Thymus (tissue), 11 donors: ENCODE measurements at regions not wholly inside any gene's neighbourhood (a gene's known extent, or its start where the extent isn't known, plus 50 kb on each side); places are given as distances from the start of the nearest gene placed in this dataset.
"Not testable (repeated sequence)": the region's sequence is repeated elsewhere in the genome, so short reads cannot be mapped to it uniquely, and the experiment has no call there.

Experiments
- DNase-seq, 9 donors: peaks; one replicate each; pipeline ENCODE4 v3.0.0-alpha.2; 2013; ENCODE audit warnings: low spot score in 9 of 9, low read depth in 6 of 9, missing footprints in 1 of 9
- H3K27ac ChIP-seq, 2 donors: one replicate each; pipeline ENCODE4 v1.5.1; 2013; ENCODE audit warnings: control low read depth in 1 of 2, low read depth in 1 of 2, low read length in 1 of 2, mild to moderate bottlenecking in 1 of 2, moderate library complexity in 1 of 2
- H3K27me3 ChIP-seq, 2 donors: one replicate each; pipeline ENCODE4 v1.5.1; 2013; ENCODE audit warnings: low read length in 1 of 2; ENCODE audit not compliant: control insufficient read depth in 2 of 2, insufficient read depth in 1 of 2
- H3K36me3 ChIP-seq, 2 donors: one replicate each; pipeline ENCODE4 v1.5.1; 2013; ENCODE audit warnings: low read length in 1 of 2, mild to moderate bottlenecking in 1 of 2, moderate library complexity in 1 of 2; ENCODE audit not compliant: control insufficient read depth in 2 of 2, insufficient read depth in 2 of 2
- H3K4me1 ChIP-seq, 2 donors: one replicate each; pipeline ENCODE4 v1.5.1; 2013; ENCODE audit warnings: low read length in 2 of 2; ENCODE audit not compliant: control insufficient read depth in 2 of 2, insufficient read depth in 2 of 2
- H3K4me3 ChIP-seq, 2 donors: one replicate each; pipeline ENCODE4 v1.5.1; 2013; ENCODE audit warnings: low read length in 2 of 2, control low read depth in 1 of 2, mild to moderate bottlenecking in 1 of 2
- H3K9me3 ChIP-seq, 2 donors: one replicate each; pipeline ENCODE4 v1.5.1; 2013; ENCODE audit warnings: low read length in 1 of 2, mild to moderate bottlenecking in 1 of 2; ENCODE audit not compliant: control insufficient read depth in 2 of 2, insufficient read depth in 1 of 2
- WGBS: extraction: QIAGEN DNeasy Blood & Tissue Kit; methylation state at CpG from one replicate; pipeline ENCODE4 v1.1.7; 2013; 5-methylcytosine and 5-hydroxymethylcytosine counted together
- donor health status: healthy.

GRCh38 chrX:69067841-69068240 lies 97.4 kb downstream of the PJA1 start:
- H3K4me3 ChIP-seq = no peak overlapping the region
- H3K27me3 ChIP-seq = no peaks in the 10 kb centered on the region
- H3K9me3 ChIP-seq = peaks cover 0 to 3% of the 10 kb centered on the region in 2 donors
- no peaks in the 10 kb centered on the region for H3K36me3 ChIP-seq
- no peak overlapping the region for H3K27ac ChIP-seq
- DNase-seq = no peak
- H3K4me1 ChIP-seq = peaks cover 0 to 15% of the 10 kb centered on the region in 2 donors
- WGBS = 97% methylated on average over 2 of the region's 2 CpGs

DNA sequence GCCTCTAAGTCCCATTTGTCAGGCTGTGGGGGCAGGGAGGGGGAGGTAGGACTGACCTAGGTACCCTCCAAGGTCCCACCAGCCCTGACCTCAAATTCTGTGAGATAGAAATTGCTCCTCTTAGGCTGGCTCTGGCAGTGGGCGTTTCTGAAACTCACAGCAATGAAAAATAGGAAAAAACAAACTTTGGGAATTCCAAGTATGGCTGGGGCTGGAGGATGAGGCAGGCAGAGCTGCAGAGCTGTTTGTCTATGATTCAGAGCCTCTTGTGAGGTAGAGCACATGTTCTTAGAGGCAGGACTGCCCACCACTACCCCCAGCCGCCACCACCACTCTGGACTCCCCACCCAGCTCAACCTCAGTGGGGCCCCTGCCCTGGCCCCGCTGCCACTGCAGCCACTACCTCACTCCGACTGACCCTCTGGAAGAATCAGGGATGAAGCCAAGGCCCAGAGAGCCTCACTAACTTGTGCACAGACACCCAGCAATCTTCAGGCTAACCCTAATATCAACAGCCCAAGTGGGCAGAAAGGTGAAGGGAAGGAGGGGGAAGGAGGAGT lies 98.2 kb downstream of the PJA1 start:
- Histone ChIP-seq H3K4me1 (peaks cover 0 to 22% of the 10 kb centered on the region in 2 donors), H3K27ac (no peak overlapping the region), H3K36me3 (no peaks in the 10 kb centered on the region), H3K27me3 (no peaks in the 10 kb centered on the region), H3K4me3 (no peak overlapping the region), H3K9me3 (peaks cover 0 to 3% of the 10 kb centered on the region in 2 donors)
- no peak for DNase-seq
- WGBS = 93% methylated on average over 4 of the region's 4 CpGs

DNA sequence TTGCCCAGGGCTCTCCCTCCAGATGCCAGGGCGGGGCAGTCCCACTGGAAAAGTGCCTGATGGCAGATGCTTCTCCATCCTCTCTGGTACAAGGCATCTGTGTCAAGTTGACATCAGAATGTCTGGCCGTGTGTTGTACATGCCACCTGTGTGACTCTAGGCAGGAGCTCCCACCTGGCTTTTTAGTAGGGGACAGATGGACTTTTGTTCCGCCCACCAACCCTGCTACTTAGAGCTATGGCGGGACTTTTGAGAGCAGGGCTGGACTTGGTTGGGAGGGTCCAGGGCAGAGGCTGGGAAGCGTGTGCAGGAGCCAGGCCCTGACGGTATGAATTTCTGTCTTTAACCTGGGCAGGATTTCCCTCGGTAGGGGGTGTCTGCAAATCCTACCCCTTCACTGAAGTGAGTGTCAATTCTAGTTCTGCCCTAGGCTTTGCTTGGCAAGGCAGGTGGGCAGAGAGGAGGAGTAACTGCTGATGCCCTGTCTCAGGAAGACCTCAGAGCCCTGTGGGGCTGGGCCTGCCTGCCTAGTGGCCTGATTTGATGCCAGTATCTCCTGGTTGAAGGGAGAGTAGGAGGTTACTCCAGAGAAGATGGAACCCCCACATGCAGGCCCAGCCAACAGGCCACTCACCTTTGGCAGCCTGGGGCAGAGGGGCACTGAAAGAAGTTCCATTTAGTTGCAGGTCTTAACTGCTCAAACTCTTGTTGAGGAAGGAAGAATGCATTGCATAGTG lies 99.1 kb downstream of the PJA1 start:
- DNase-seq = no peak
- peaks cover 0 to 3% of the 10 kb centered on the region in 2 donors for H3K9me3 ChIP-seq
- WGBS = 93% methylated on average over 7 of the region's 7 CpGs
- H3K27ac ChIP-seq = no peak overlapping the region
- peaks cover 0 to 26% of the 10 kb centered on the region in 2 donors for H3K4me1 ChIP-seq
- no peaks in the 10 kb centered on the region for H3K36me3 ChIP-seq
- no peak overlapping the region for H3K4me3 ChIP-seq
- H3K27me3 ChIP-seq = no peaks in the 10 kb centered on the region

GRCh38 chrX:69065451-69065850 lies 99.8 kb downstream of the PJA1 start:
- H3K27me3 ChIP-seq = no peaks in the 10 kb centered on the region
- no peak overlapping the region for H3K27ac ChIP-seq
- WGBS = 88% methylated on average over 1 of the region's 1 CpG
- peaks cover 0 to 3% of the 10 kb centered on the region in 2 donors for H3K9me3 ChIP-seq
- H3K4me1 ChIP-seq = peaks cover 0 to 32% of the 10 kb centered on the region in 2 donors
- no peaks in the 10 kb centered on the region for H3K36me3 ChIP-seq
- no peak for DNase-seq
- no peak overlapping the region for H3K4me3 ChIP-seq

DNA sequence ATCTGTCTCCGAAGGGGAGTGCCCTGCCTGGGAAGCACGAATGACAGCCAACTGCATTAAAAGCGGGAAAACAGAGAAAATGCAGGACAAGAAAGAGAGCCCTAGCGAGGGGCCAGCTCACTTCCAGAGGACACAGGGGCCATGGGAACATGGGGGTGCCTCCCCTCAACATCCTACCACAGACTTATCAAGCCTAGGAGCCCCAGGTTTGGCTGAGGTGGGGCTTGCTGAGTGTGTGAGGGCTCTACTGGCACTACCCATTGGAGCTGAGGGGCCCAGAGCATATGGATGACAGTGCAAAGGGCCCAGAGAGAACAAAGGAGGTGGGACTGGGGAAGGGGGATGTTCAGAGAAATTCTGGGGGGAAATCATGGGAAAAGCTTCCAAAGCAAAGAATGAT lies 101.8 kb downstream of the PJA1 start:
- 97% methylated on average over 4 of the region's 4 CpGs for WGBS
- Histone ChIP-seq H3K4me3 (no peak overlapping the region), H3K36me3 (no peaks in the 10 kb centered on the region), H3K9me3 (peaks cover 0 to 3% of the 10 kb centered on the region in 2 donors), H3K4me1 (peaks cover 0 to 42% of the 10 kb centered on the region in 2 donors), H3K27me3 (no peaks in the 10 kb centered on the region), H3K27ac (peak overlapping the region in 1 of 2 donors; percentile 72)
- no peak for DNase-seq

GRCh38 chrX:69062493-69062892 lies 102.8 kb downstream of the PJA1 start:
- no peak for DNase-seq
- Histone ChIP-seq H3K27ac (peak overlapping the region in 1 of 2 donors; percentile 72), H3K4me1 (peaks cover 0 to 42% of the 10 kb centered on the region in 2 donors), H3K9me3 (peaks cover 0 to 3% of the 10 kb centered on the region in 2 donors), H3K4me3 (no peak overlapping the region), H3K27me3 (no peaks in the 10 kb centered on the region), H3K36me3 (no peaks in the 10 kb centered on the region)
- 93% methylated on average over 4 of the region's 4 CpGs for WGBS

DNA sequence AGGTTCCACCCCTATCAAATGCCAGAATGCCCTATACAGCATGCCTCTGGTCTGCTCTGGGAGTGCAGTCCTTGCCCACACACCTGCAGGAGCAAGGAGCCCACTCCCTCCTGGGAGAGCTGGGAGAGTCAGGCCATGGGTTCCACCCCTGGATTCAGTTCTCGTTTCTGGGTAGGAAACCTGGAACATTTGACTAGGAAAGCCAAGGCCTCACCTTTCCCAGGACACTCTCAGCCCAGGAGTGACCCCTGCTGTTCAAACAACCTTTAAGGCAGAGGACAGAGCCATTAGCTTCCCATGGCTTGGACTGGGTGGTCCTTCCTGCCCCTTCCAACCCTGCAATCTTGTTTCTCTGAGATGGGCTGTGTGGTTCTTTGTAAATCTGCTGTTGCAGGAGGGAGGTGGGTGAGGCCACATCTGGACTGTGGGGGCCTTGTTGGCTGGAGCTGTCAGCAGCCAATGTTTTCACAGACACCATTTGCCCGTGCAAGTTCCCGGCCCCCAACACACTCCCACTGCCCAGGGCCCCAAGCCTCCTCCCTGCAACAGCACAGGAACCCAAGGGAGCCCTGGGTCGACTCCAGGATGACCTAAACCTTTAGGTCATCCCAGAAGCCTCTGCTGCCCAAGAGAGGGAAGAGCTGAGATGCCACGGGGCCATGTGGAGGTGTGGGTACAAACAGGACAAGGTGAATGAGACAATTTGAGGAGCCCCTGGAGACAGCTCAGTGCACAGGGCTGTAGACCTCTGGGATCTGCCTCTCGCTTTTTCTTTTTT lies 104.4 kb downstream of the PJA1 start:
- WGBS = 69% methylated on average over 6 of the region's 6 CpGs
- H3K4me3 ChIP-seq = no peak overlapping the region
- H3K4me1 ChIP-seq = peaks cover 0 to 39% of the 10 kb centered on the region in 2 donors
- DNase-seq = no peak
- no peak overlapping the region for H3K27ac ChIP-seq
- no peaks in the 10 kb centered on the region for H3K36me3 ChIP-seq
- no peaks in the 10 kb centered on the region for H3K9me3 ChIP-seq
- H3K27me3 ChIP-seq = no peaks in the 10 kb centered on the region

DNA sequence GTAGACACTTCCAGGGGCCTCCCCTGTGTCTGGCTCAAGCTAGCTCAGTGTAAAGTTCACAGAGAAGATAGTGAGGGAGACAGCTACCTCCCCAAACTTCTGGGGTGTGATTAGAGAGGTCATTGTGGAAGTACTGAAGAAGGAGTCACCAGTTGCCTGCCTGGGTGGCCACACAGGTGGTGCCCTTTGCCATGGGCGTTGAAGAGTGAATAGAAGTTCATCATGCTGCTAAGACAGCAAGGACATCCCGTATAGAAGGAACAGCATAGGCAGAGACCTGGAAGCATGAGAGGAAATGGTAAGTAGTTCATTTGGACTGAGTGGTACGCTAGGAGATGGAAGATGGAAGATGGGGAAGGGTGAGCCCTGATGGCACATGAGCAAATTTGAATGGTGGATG lies 110.1 kb downstream of the PJA1 start:
- H3K9me3 ChIP-seq = no peaks in the 10 kb centered on the region
- no peak overlapping the region for H3K27ac ChIP-seq
- H3K27me3 ChIP-seq = no peaks in the 10 kb centered on the region
- no peaks in the 10 kb centered on the region for H3K36me3 ChIP-seq
- peaks cover 0 to 7% of the 10 kb centered on the region in 2 donors for H3K4me1 ChIP-seq
- DNase-seq = no peak
- 95% methylated on average over 3 of the region's 3 CpGs for WGBS
- no peak overlapping the region for H3K4me3 ChIP-seq

- not testable (repeated sequence) for H3K9me3 ChIP-seq, H3K27me3 ChIP-seq, H3K4me3 ChIP-seq, H3K4me1 ChIP-seq, H3K27ac ChIP-seq, DNase-seq, H3K36me3 ChIP-seq
- WGBS = 94% methylated on average over 3 of the region's 3 CpGs
Measured at GRCh38 chrX:69054497-69054896, 110.8 kb downstream of the PJA1 start.
